ENCODE measurements at regions not wholly inside any gene's neighbourhood (a gene's known extent, or its start where the extent isn't known, plus 50 kb on each side); places are given as distances from the start of the nearest gene placed in this dataset.

- no peak for TF ChIP-seq CTCF (IDR thresholded peaks at IDR 0.05)
- no peak for TF ChIP-seq SIN3A (IDR thresholded peaks at IDR 0.05; ENCODE audit: borderline replicate concordance, insufficient read depth, low read depth, low read length)
- no peak for TF ChIP-seq REST (IDR thresholded peaks at IDR 0.05; ENCODE audit: insufficient read depth in 1 of 2, low read depth in 2 of 2, low read length in 1 of 2)
- TF ChIP-seq POLR2AphosphoS5 (IDR thresholded peaks at IDR 0.05; ENCODE audit: low read depth, low read length), result no peak
These were observed 756.6 kb upstream of the GCFC2 start for GRCh38 chr2:76467326-76467725.

Data from Panc1 (cell line).